Neural progenitor cell (in vitro differentiated cells): ENCODE measurements at regions not wholly inside any gene's neighbourhood (a gene's known extent, or its start where the extent isn't known, plus 50 kb on each side); places are given as distances from the start of the nearest gene placed in this dataset.
A peak's percentile ranks its signal among the peaks of the same experiment; 100 is the strongest.

ENCODE experiments used
- DNase-seq: peaks from one replicate; pipeline ENCODE4 v3.0.0-alpha.2; 2016; ENCODE audit warnings: low spot score
- H2AFZ ChIP-seq: fragments of 200-600 bp; sonication (generic); replicated peaks from 2 replicates; pipeline ENCODE4 v1.6.1; 2016; ENCODE audit warnings: antibody characterized with exemption
- H3F3A ChIP-seq: fragments of 200-600 bp; sonication (generic); 2 replicates; pipeline ENCODE4 v1.6.1; 2016; ENCODE audit warnings: antibody characterized with exemption, low read depth
- H3K27ac ChIP-seq: fragments of 200-600 bp; sonication (generic); 2 replicates; pipeline ENCODE4 v1.5.1; 2016; ENCODE audit warnings: mild to moderate bottlenecking
- H3K27me3 ChIP-seq: fragments of 200-600 bp; sonication (generic); 2 replicates; pipeline ENCODE4 v1.6.1; 2016; ENCODE audit warnings: mild to moderate bottlenecking, moderate library complexity
- H3K36me3 ChIP-seq: fragments of 200-600 bp; sonication (generic); 2 replicates; pipeline ENCODE4 v1.5.1; 2016
- H3K4me1 ChIP-seq: fragments of 200-600 bp; sonication (generic); 2 replicates; pipeline ENCODE4 v1.6.1; 2016; ENCODE audit warnings: mixed run types
- H3K4me2 ChIP-seq: fragments of 200-600 bp; sonication (generic); 2 replicates; pipeline ENCODE4 v1.6.1; 2016
- H3K4me3 ChIP-seq: fragments of 200-600 bp; sonication (generic); 2 replicates; pipeline ENCODE4 v1.5.1; 2016
- H3K79me2 ChIP-seq: fragments of 200-600 bp; sonication (generic); 2 replicates; pipeline ENCODE4 v1.6.1; 2016; ENCODE audit warnings: low read depth
- H3K9ac ChIP-seq: fragments of 200-600 bp; sonication (generic); 2 replicates; pipeline ENCODE4 v1.6.1; 2016
- H3K9me3 ChIP-seq: fragments of 200-600 bp; sonication (generic); 2 replicates; pipeline ENCODE4 v1.5.1; 2016; ENCODE audit warnings: low read depth
- H4K20me1 ChIP-seq: fragments of 200-600 bp; sonication (generic); 2 replicates; pipeline ENCODE4 v1.6.1; 2016; ENCODE audit warnings: low read depth
- H3K27ac Mint-ChIP-seq: 3 replicates; pipeline ENCODE4 v1.8.0; 2021; ENCODE audit warnings: mixed read lengths
- H3K27me3 Mint-ChIP-seq: 2 replicates; pipeline ENCODE4 v1.8.0; 2022; ENCODE audit warnings: low read depth, mild to moderate bottlenecking, inconsistent platforms, moderate library complexity, mixed read lengths; ENCODE audit not compliant: insufficient read depth
- H3K36me3 Mint-ChIP-seq: 3 replicates; pipeline ENCODE4 v1.8.0; 2021; ENCODE audit warnings: mixed read lengths
- H3K4me1 Mint-ChIP-seq: 3 replicates; pipeline ENCODE4 v1.8.0; 2021; ENCODE audit warnings: mixed read lengths
- H3K4me3 Mint-ChIP-seq: 3 replicates; pipeline ENCODE4 v1.8.0; 2021; ENCODE audit warnings: mild to moderate bottlenecking, moderate library complexity, mixed read lengths
- H3K9me3 Mint-ChIP-seq: 3 replicates; pipeline ENCODE4 v1.8.0; 2020; ENCODE audit warnings: mixed read lengths
- CTCF ChIP-seq: fragments of 200-600 bp; sonication (generic); IDR thresholded peaks from 2 replicates; pipeline ENCODE4 v1.5.1; 2017; ENCODE audit warnings: antibody characterized with exemption, mild to moderate bottlenecking
- EZH2 ChIP-seq: fragments of 200-600 bp; sonication (generic); IDR thresholded peaks from 2 replicates; pipeline ENCODE4 v1.6.1; 2017; ENCODE audit warnings: antibody characterized with exemption, mild to moderate bottlenecking, moderate library complexity
- EZH2phosphoT487 ChIP-seq: fragments of 200-600 bp; sonication (generic); IDR thresholded peaks from 2 replicates; pipeline ENCODE4 v1.6.1; 2017; ENCODE audit warnings: antibody characterized with exemption

- DNase-seq = no peak
- Mint-ChIP-seq H3K36me3 (no peaks in the 10 kb centered on the region), H3K27ac (peak overlapping the region; percentile 59), H3K4me1 (peaks cover 33% of the 10 kb centered on the region), H3K4me3 (no peak overlapping the region), H3K9me3 (no peaks in the 10 kb centered on the region), H3K27me3 (no peaks in the 10 kb centered on the region)
- Histone ChIP-seq H2AFZ (peak overlapping the region; percentile 24), H3K27me3 (no peaks in the 10 kb centered on the region), H3F3A (no peaks in the 10 kb centered on the region), H4K20me1 (no peaks in the 10 kb centered on the region), H3K79me2 (no peaks in the 10 kb centered on the region), H3K27ac (no peak overlapping the region), H3K4me3 (no peak overlapping the region), H3K4me2 (no peak overlapping the region), H3K9ac (no peak overlapping the region), H3K36me3 (no peaks in the 10 kb centered on the region), H3K9me3 (no peaks in the 10 kb centered on the region), H3K4me1 (peaks cover 6% of the 10 kb centered on the region)
- TF ChIP-seq CTCF (no peak), EZH2 (no peak), EZH2phosphoT487 (no peak)
These were observed 75.6 kb upstream of the NRBF2 start for GRCh38 chr10:63057509-63057908.

GRCh38 chr10:63055705-63056104 is 77.4 kb upstream of the NRBF2 start:
- Histone ChIP-seq H3K79me2 (no peaks in the 10 kb centered on the region), H4K20me1 (no peaks in the 10 kb centered on the region), H3K4me2 (no peak overlapping the region), H3K9ac (no peak overlapping the region), H3F3A (no peaks in the 10 kb centered on the region), H3K4me3 (no peak overlapping the region), H3K27me3 (no peaks in the 10 kb centered on the region), H3K4me1 (peaks cover 6% of the 10 kb centered on the region), H3K36me3 (no peaks in the 10 kb centered on the region), H2AFZ (peak overlapping the region; percentile 69), H3K27ac (no peak overlapping the region), H3K9me3 (no peaks in the 10 kb centered on the region)
- H3K4me3 Mint-ChIP-seq = no peak overlapping the region
- no peak for DNase-seq
- no peaks in the 10 kb centered on the region for H3K9me3 Mint-ChIP-seq
- no peak overlapping the region for H3K27ac Mint-ChIP-seq
- H3K36me3 Mint-ChIP-seq = no peaks in the 10 kb centered on the region
- H3K4me1 Mint-ChIP-seq = peaks cover 33% of the 10 kb centered on the region
- H3K27me3 Mint-ChIP-seq = no peaks in the 10 kb centered on the region
- TF ChIP-seq CTCF (no peak), EZH2 (no peak), EZH2phosphoT487 (no peak)

GRCh38 chr10:63054889-63055611 is 78.1 kb upstream of the NRBF2 start:
- Mint-ChIP-seq H3K4me1 (peaks cover 31% of the 10 kb centered on the region), H3K36me3 (no peaks in the 10 kb centered on the region), H3K27me3 (no peaks in the 10 kb centered on the region), H3K9me3 (no peaks in the 10 kb centered on the region), H3K4me3 (no peak overlapping the region), H3K27ac (no peak overlapping the region)
- Histone ChIP-seq H3K4me1 (peaks cover 6% of the 10 kb centered on the region), H4K20me1 (no peaks in the 10 kb centered on the region), H3K79me2 (no peaks in the 10 kb centered on the region), H2AFZ (no peak overlapping the region), H3F3A (no peaks in the 10 kb centered on the region), H3K4me2 (no peak overlapping the region), H3K9ac (no peak overlapping the region), H3K27me3 (no peaks in the 10 kb centered on the region), H3K36me3 (no peaks in the 10 kb centered on the region), H3K4me3 (no peak overlapping the region), H3K9me3 (no peaks in the 10 kb centered on the region), H3K27ac (no peak overlapping the region)
- no peak for DNase-seq
- TF ChIP-seq EZH2 = no peak
- no peak for TF ChIP-seq CTCF
- no peak for TF ChIP-seq EZH2phosphoT487
